Esophagus squamous epithelium (tissue), 5 donors: ENCODE measurements at regions not wholly inside any gene's neighbourhood (a gene's known extent, or its start where the extent isn't known, plus 50 kb on each side); places are given as distances from the start of the nearest gene placed in this dataset.

Experiments used
- DNase-seq: peaks from one replicate; lab custom pipeline; 2025; lab: John Stamatoyannopoulos, UW
- H3K27ac ChIP-seq, 4 donors: fragments of 200-600 bp; sonication (generic); one replicate each; pipeline ENCODE4 v1.5.1; 2016 to 2019; ENCODE audit warnings: mild to moderate bottlenecking in 1 of 4
- H3K27me3 ChIP-seq, 4 donors: fragments of 200-600 bp; sonication (generic); 1 replicate in 3 of 4; 2 replicates in 1 of 4; pipeline versions ENCODE4 v1.5.1 to v1.6.0; 2017 to 2021; ENCODE audit warnings: antibody characterized with exemption in 1 of 4
- H3K36me3 ChIP-seq, 3 donors: fragments of 200-600 bp; sonication (generic); one replicate each; pipeline ENCODE4 v1.5.1; 2016 to 2019
- H3K4me1 ChIP-seq, 3 donors: fragments of 200-600 bp; sonication (generic); one replicate each; pipeline ENCODE4 v1.5.1; 2017 to 2019
- H3K4me3 ChIP-seq, 4 donors: fragments of 200-600 bp; sonication (generic); 1 replicate in 3 of 4; 2 replicates in 1 of 4; pipeline ENCODE4 v1.5.1; 2016 to 2019; ENCODE audit warnings: mild to moderate bottlenecking in 2 of 4, moderate library complexity in 1 of 4
- H3K9me3 ChIP-seq, 3 donors: fragments of 200-600 bp; sonication (generic); one replicate each; pipeline ENCODE4 v1.5.1; 2016 to 2019
- POLR2A ChIP-seq, 4 donors: fragments of 450-650 bp; IDR thresholded peaks; one replicate each; pipeline ENCODE4 v1.6.1; 2017; ENCODE audit warnings: antibody characterized with exemption in 4 of 4, mild to moderate bottlenecking in 4 of 4, moderate library complexity in 3 of 4
- WGBS, 2 donors: methylation state at CpG; one replicate each; pipeline ENCODE4 v1.1.5; 2018; 5-methylcytosine and 5-hydroxymethylcytosine counted together
- intact Hi-C: fragments of 100-400 bp; cut with DNase I; formaldehyde crosslinking; loops from one replicate; pipeline ENCODE4 v1.15.0; 2022
- TF ChIP-seq, protein P1 (sequence below), 6 experiments: fragments of 450-650 bp in 4 of 6; fragments of 200-600 bp in 2 of 6; sonication (generic) in 2 of 6; IDR thresholded peaks; one replicate each; pipeline ENCODE4 v1.5.1; 2016 to 2019; ENCODE audit warnings: antibody characterized with exemption in 6 of 6, mild to moderate bottlenecking in 4 of 6, moderate library complexity in 4 of 6
- donor health status: DM: yes; HTN: yes; CAD: no.

- intact Hi-C loops: no loop called here
- no peak for TF ChIP-seq POLR2A (IDR thresholded peaks at IDR 0.05)
- TF ChIP-seq, protein P1, sequence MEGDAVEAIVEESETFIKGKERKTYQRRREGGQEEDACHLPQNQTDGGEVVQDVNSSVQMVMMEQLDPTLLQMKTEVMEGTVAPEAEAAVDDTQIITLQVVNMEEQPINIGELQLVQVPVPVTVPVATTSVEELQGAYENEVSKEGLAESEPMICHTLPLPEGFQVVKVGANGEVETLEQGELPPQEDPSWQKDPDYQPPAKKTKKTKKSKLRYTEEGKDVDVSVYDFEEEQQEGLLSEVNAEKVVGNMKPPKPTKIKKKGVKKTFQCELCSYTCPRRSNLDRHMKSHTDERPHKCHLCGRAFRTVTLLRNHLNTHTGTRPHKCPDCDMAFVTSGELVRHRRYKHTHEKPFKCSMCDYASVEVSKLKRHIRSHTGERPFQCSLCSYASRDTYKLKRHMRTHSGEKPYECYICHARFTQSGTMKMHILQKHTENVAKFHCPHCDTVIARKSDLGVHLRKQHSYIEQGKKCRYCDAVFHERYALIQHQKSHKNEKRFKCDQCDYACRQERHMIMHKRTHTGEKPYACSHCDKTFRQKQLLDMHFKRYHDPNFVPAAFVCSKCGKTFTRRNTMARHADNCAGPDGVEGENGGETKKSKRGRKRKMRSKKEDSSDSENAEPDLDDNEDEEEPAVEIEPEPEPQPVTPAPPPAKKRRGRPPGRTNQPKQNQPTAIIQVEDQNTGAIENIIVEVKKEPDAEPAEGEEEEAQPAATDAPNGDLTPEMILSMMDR (IDR thresholded peaks at IDR 0.05): peak in 4 of 6 experiments; percentile 16 to 55 (median 33)
- Histone ChIP-seq H3K4me1 (peaks cover 0 to 29% (median 8%) of the 10 kb centered on the region in 3 donors), H3K27me3 (no peaks in the 10 kb centered on the region), H3K9me3 (no peaks in the 10 kb centered on the region), H3K27ac (peak overlapping the region in 2 of 4 donors; percentile 5 to 12), H3K4me3 (no peak overlapping the region), H3K36me3 (no peaks in the 10 kb centered on the region)
- DNase-seq: no peak
- 46 to 58% methylated on average over 11 to 12 of the region's 12 CpGs for WGBS, 2 donors
These were observed 89.7 kb upstream of the RUNX1 start for GRCh38 chr21:35138665-35139381.

GRCh38 chr21:35136586-35137219, 87.6 kb upstream of the RUNX1 start:
- H3K36me3 ChIP-seq: no peaks in the 10 kb centered on the region
- peak overlapping the region in 2 of 4 donors; percentile 3 to 7 for H3K27ac ChIP-seq
- no peak for DNase-seq
- 42 to 55% methylated on average over 1 of the region's 1 CpG for WGBS, 2 donors
- H3K9me3 ChIP-seq: no peaks in the 10 kb centered on the region
- peaks cover 0 to 29% (median 8%) of the 10 kb centered on the region in 3 donors for H3K4me1 ChIP-seq
- no peak for TF ChIP-seq POLR2A (IDR thresholded peaks at IDR 0.05)
- TF ChIP-seq, protein P1 (IDR thresholded peaks at IDR 0.05): no peak
- H3K4me3 ChIP-seq: no peak overlapping the region
- intact Hi-C loops: no loop called here
- no peaks in the 10 kb centered on the region for H3K27me3 ChIP-seq

DNA sequence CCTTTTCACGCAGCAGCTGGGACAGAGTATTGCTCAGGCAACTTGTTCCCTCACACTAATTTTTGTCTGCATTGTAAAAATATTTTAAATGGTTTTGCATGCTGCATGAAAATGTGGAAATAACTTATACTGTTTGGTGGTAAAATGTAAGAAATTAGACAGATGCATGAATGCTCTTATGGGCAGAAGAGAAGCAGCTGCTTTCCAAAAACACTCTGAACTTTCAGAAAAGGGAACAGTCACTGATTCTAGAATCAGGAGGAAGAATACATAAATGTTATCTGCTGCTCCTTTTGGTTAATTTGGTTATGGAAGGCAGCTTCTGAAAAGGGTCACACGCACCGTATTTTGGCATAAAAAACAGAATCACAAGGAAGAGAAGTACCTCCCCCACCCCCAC, 87.0 kb upstream of the RUNX1 start:
- TF ChIP-seq, protein P1 (IDR thresholded peaks at IDR 0.05): no peak
- no peak for TF ChIP-seq POLR2A (IDR thresholded peaks at IDR 0.05)
- intact Hi-C loops: no loop called here
- no peak overlapping the region for H3K4me3 ChIP-seq
- H3K4me1 ChIP-seq: peaks cover 0 to 29% (median 8%) of the 10 kb centered on the region in 3 donors
- peak overlapping the region in 2 of 4 donors; percentile 3 to 7 for H3K27ac ChIP-seq
- no peaks in the 10 kb centered on the region for H3K27me3 ChIP-seq
- no peak for DNase-seq
- H3K9me3 ChIP-seq: no peaks in the 10 kb centered on the region
- H3K36me3 ChIP-seq: no peaks in the 10 kb centered on the region
- WGBS, 2 donors: 85 to 91% methylated on average over 3 of the region's 3 CpGs

DNA sequence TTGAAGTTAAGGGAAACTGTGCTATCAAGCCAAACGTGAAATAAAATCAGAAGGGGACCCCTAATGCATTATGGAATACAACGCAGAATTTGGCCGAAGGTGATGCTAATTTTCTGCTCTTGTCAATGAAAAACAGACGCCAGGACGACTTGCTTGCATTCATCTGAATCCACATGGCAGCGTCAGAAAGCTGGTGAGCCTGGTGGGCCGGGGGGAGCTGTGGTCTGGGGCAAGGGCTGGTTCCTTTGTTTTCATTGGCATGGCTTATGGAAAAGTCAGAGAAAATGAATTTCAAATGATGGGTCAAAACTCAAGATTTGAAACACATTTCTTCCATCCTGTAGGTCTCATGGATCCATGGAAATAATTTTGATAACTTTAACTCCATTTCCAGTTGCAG, 86.4 kb upstream of the RUNX1 start:
- intact Hi-C loops: no loop called here
- no peak overlapping the region for H3K4me3 ChIP-seq
- 87 to 91% methylated on average over 7 of the region's 7 CpGs for WGBS, 2 donors
- DNase-seq: no peak
- no peaks in the 10 kb centered on the region for H3K36me3 ChIP-seq
- H3K27me3 ChIP-seq: no peaks in the 10 kb centered on the region
- H3K27ac ChIP-seq: no peak overlapping the region
- no peak for TF ChIP-seq POLR2A (IDR thresholded peaks at IDR 0.05)
- TF ChIP-seq, protein P1 (IDR thresholded peaks at IDR 0.05): no peak
- no peaks in the 10 kb centered on the region for H3K9me3 ChIP-seq
- peaks cover 0 to 29% (median 8%) of the 10 kb centered on the region in 3 donors for H3K4me1 ChIP-seq

DNA sequence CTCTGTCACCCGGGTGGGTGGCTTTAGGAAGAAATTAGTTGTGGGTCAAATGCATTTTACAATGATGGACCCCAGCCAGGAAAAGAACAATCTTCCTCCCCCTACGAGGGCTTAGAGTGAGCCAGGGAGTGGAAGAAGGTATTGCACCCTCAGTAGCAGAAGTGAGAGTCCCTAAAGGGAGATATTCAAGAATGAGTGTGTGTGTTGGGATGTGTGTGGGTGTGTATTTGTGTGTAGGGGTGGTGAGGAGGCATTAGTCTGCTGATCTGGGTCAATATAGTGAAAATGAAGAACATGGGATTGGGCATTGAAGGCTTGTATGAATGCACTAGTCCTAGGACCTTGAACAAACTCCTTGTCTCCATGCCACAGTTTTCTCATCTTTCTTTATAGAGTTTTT, 85.2 kb upstream of the RUNX1 start:
- no peak for DNase-seq
- Histone ChIP-seq H3K27ac (no peak overlapping the region), H3K4me1 (peaks cover 0 to 29% (median 8%) of the 10 kb centered on the region in 3 donors), H3K4me3 (no peak overlapping the region), H3K9me3 (no peaks in the 10 kb centered on the region), H3K36me3 (no peaks in the 10 kb centered on the region), H3K27me3 (no peaks in the 10 kb centered on the region)
- WGBS, 2 donors: 44 to 68% methylated on average over 2 of the region's 2 CpGs
- intact Hi-C loops: no loop called here
- TF ChIP-seq, protein P1 (IDR thresholded peaks at IDR 0.05): no peak
- no peak for TF ChIP-seq POLR2A (IDR thresholded peaks at IDR 0.05)
